Caco-2 (cell line): ENCODE measurements at regions not wholly inside any gene's neighbourhood (a gene's known extent, or its start where the extent isn't known, plus 50 kb on each side); places are given as distances from the start of the nearest gene placed in this dataset.

Experiments used
- BruUV-seq: library from RNA; stranded (reverse); fragments of 400-500 nt; replicated peaks from 2 replicates; lab custom pipeline; 2021; lab: Mats Ljungman, UMichigan
- CTCF ChIA-PET: fragments of 300-600 bp; sonication (Branson Sonifier 250); formaldehyde crosslinking; loops from one replicate; lab custom pipeline; 2022; ENCODE audit warnings: antibody characterized with exemption; lab: Charles Lee
- POLR2A ChIA-PET: fragments of 300-600 bp; sonication (Branson Sonifier 250); formaldehyde crosslinking; loops from one replicate; lab custom pipeline; 2022; ENCODE audit warnings: antibody characterized with exemption; lab: Charles Lee
- DNase-seq, 2 experiments: peaks; one replicate each; pipeline versions ENCODE4 v3.0.0 to v3.0.0-alpha.2; 2020 to 2022
- H3K27me3 ChIP-seq: replicated peaks from 2 replicates; pipeline ENCODE4 v1.6.0; 2011; ENCODE audit warnings: low read length; ENCODE audit not compliant: control insufficient read depth, insufficient read depth
- H3K36me3 ChIP-seq: 2 replicates; pipeline ENCODE4 v1.5.1; 2011; ENCODE audit warnings: low read length; ENCODE audit not compliant: control insufficient read depth, insufficient read depth
- H3K4me1 ChIP-seq: fragments of 250-450 bp; sonication (Bioruptor Pico); 2 replicates; pipeline ENCODE4 v1.5.1; 2020; ENCODE audit warnings: mild to moderate bottlenecking
- H3K4me3 ChIP-seq: 2 replicates; pipeline ENCODE4 v1.5.1; 2011; ENCODE audit warnings: low read depth, mild to moderate bottlenecking, control low read depth, low read length
- H3K9me3 ChIP-seq: fragments of 250-450 bp; sonication (Bioruptor Pico); 2 replicates; pipeline ENCODE4 v1.5.1; 2020; ENCODE audit warnings: mild to moderate bottlenecking, moderate library complexity
- H3K27ac Mint-ChIP-seq: one replicate; pipeline ENCODE4 v1.8.0; 2022; ENCODE audit warnings: mixed read lengths; ENCODE audit not compliant: unreplicated experiment
- H3K27me3 Mint-ChIP-seq: one replicate; pipeline ENCODE4 v1.8.0; 2022; ENCODE audit warnings: mixed read lengths; ENCODE audit not compliant: insufficient read depth, unreplicated experiment
- H3K36me3 Mint-ChIP-seq: one replicate; pipeline ENCODE4 v1.8.0; 2022; ENCODE audit warnings: mild to moderate bottlenecking, mixed read lengths; ENCODE audit not compliant: insufficient read depth, unreplicated experiment
- H3K4me1 Mint-ChIP-seq: one replicate; pipeline ENCODE4 v1.8.0; 2022; ENCODE audit warnings: low read depth, mixed read lengths; ENCODE audit not compliant: unreplicated experiment
- H3K4me3 Mint-ChIP-seq: one replicate; pipeline ENCODE4 v1.8.0; 2022; ENCODE audit warnings: mild to moderate bottlenecking, moderate library complexity, mixed read lengths; ENCODE audit not compliant: unreplicated experiment
- H3K9me3 Mint-ChIP-seq: one replicate; pipeline ENCODE4 v1.8.0; 2022; ENCODE audit warnings: mixed read lengths; ENCODE audit not compliant: unreplicated experiment
- CTCF ChIP-seq, 2 experiments: fragments of 200-600 bp in 1 of 2; IDR thresholded peaks; 1 replicate in 1 of 2; 2 replicates in 1 of 2; pipeline versions ENCODE4 v1.5.1 to v1.8.0; 2011 to 2022; ENCODE audit warnings: antibody characterized with exemption in 1 of 2, control low read depth in 1 of 2, inconsistent platforms in 1 of 2, low read depth in 1 of 2, low read length in 1 of 2, mild to moderate bottlenecking in 1 of 2, moderate library complexity in 1 of 2; ENCODE audit not compliant: insufficient read depth in 1 of 2, severe bottlenecking in 1 of 2, unreplicated experiment in 1 of 2
- intact Hi-C: fragments of 100-400 bp; cut with micrococcal nuclease; formaldehyde crosslinking; loops from one replicate; pipeline ENCODE4 v1.10.0; 2022; ENCODE audit not compliant: unreplicated experiment

- Mint-ChIP-seq H3K4me1 (peaks cover 6% of the 10 kb centered on the region), H3K4me3 (no peak overlapping the region), H3K27me3 (no peaks in the 10 kb centered on the region), H3K9me3 (peaks cover 10% of the 10 kb centered on the region), H3K36me3 (peaks cover 33% of the 10 kb centered on the region), H3K27ac (no peak overlapping the region)
- no peak for TF ChIP-seq CTCF (IDR thresholded peaks at IDR 0.05; ENCODE audit: insufficient read depth in 1 of 2, low read depth in 1 of 2, low read length in 1 of 2, severe bottlenecking in 1 of 2, unreplicated experiment in 1 of 2)
- H3K4me1 ChIP-seq, result peaks cover 11% of the 10 kb centered on the region
- ChIA-PET POLR2A (no interaction called here), CTCF (no interaction called here)
- H3K9me3 ChIP-seq, result peaks cover 6% of the 10 kb centered on the region
- no peak for DNase-seq
- intact Hi-C loops, result no loop called here
- H3K36me3 ChIP-seq, result peaks cover 1% of the 10 kb centered on the region; the same call in 1 of the 2 replicates
- no TSS peak for BruUV-seq
- no peak overlapping the region for H3K4me3 ChIP-seq
- H3K27me3 ChIP-seq, result no peaks in the 10 kb centered on the region
These were observed 189.7 kb upstream of the RGS6 start for GRCh38 chr14:71742485-71742884.

DNA sequence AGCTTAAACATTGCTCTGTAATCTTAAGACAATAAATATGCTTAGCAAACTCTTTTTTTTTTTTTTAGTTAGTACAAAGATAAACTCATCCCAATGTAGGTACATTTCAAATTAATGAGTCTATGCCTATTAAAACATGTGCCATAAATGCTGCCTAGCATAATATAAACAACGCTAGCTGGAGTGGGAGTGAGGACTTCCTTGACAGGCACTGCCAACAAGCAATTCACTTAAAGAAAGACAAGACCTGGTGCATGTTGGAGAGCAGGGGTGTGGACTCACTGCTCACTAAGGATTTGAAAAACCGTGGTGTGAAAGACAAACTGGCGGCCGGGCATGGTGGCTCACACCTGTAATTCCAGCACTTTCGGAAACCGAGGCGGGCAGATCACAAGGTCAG is 187.2 kb upstream of the RGS6 start:
- no peaks in the 10 kb centered on the region for H3K27me3 ChIP-seq
- H3K4me3 Mint-ChIP-seq, result no peak overlapping the region
- no peaks in the 10 kb centered on the region for H3K4me1 Mint-ChIP-seq
- TF ChIP-seq CTCF (IDR thresholded peaks at IDR 0.05; ENCODE audit: insufficient read depth in 1 of 2, low read depth in 1 of 2, low read length in 1 of 2, severe bottlenecking in 1 of 2, unreplicated experiment in 1 of 2), result no peak
- no peaks in the 10 kb centered on the region for H3K27me3 Mint-ChIP-seq
- H3K4me3 ChIP-seq, result no peak overlapping the region
- no TSS peak for BruUV-seq
- POLR2A ChIA-PET, result no interaction called here
- intact Hi-C loops, result no loop called here
- H3K36me3 Mint-ChIP-seq, result peaks cover 26% of the 10 kb centered on the region
- H3K9me3 ChIP-seq, result peaks cover 15% of the 10 kb centered on the region
- H3K36me3 ChIP-seq, result no peaks in the 10 kb centered on the region
- H3K4me1 ChIP-seq, result peaks cover 2% of the 10 kb centered on the region; the same call in 1 of the 2 replicates
- DNase-seq, result no peak
- H3K27ac Mint-ChIP-seq, result no peak overlapping the region
- H3K9me3 Mint-ChIP-seq, result peaks cover 10% of the 10 kb centered on the region
- CTCF ChIA-PET, result no interaction called here

DNA sequence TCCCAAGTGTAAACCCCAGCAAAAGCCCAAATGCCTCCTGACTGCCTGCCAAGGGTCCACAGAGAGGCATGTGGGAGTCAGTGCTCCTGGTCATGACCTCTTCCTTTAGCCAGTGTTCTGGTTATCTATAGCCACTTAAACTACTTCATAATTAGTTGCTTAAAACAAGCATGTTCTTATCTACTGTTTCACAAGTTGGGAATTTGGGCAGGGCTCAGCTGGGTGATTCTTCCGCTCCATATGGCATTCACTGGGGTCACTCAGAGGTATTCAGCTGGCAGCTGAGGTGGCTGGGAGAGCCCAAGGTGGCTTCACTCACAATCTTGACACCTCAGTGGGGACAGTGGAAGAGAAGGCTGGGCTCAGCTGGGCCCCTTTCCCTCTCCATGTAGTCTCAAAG is 184.0 kb upstream of the RGS6 start:
- H3K27me3 ChIP-seq, result no peaks in the 10 kb centered on the region
- Mint-ChIP-seq H3K4me3 (no peak overlapping the region), H3K9me3 (peaks cover 10% of the 10 kb centered on the region), H3K27me3 (no peaks in the 10 kb centered on the region), H3K4me1 (no peaks in the 10 kb centered on the region), H3K36me3 (no peaks in the 10 kb centered on the region), H3K27ac (no peak overlapping the region)
- no peaks in the 10 kb centered on the region for H3K36me3 ChIP-seq
- no peak overlapping the region for H3K4me3 ChIP-seq
- peaks cover 6% of the 10 kb centered on the region for H3K4me1 ChIP-seq
- H3K9me3 ChIP-seq, result peaks cover 15% of the 10 kb centered on the region
- CTCF ChIA-PET, result no interaction called here
- BruUV-seq, result no TSS peak
- DNase-seq, result no peak
- intact Hi-C loops, result no loop called here
- POLR2A ChIA-PET, result no interaction called here
- no peak for TF ChIP-seq CTCF (IDR thresholded peaks at IDR 0.05; ENCODE audit: insufficient read depth in 1 of 2, low read depth in 1 of 2, low read length in 1 of 2, severe bottlenecking in 1 of 2, unreplicated experiment in 1 of 2)
